ENCODE measurements at regions not wholly inside any gene's neighbourhood (a gene's known extent, or its start where the extent isn't known, plus 50 kb on each side); places are given as distances from the start of the nearest gene placed in this dataset.

GRCh38 chr10:131533846-131534526 is 222.5 kb upstream of the TCERG1L start:
- H3K4me1 ChIP-seq (ENCODE audit: control insufficient read depth, insufficient read depth, low read length) = no peaks in the 10 kb centered on the region
- H3K4me3 ChIP-seq (ENCODE audit: low read length) = no peak overlapping the region
- H3K9ac ChIP-seq (ENCODE audit: low read length) = no peak overlapping the region
- no peaks in the 10 kb centered on the region for H3K27me3 ChIP-seq (ENCODE audit: control insufficient read depth, insufficient read depth, low read length)
- H3K36me3 ChIP-seq (ENCODE audit: control insufficient read depth, insufficient read depth, low read length) = no peaks in the 10 kb centered on the region
- H3K27ac ChIP-seq (ENCODE audit: low read depth, low read length) = no peak overlapping the region

GRCh38 chr10:131534836-131535235 is 223.3 kb upstream of the TCERG1L start:
- no peaks in the 10 kb centered on the region for H3K4me1 ChIP-seq (ENCODE audit: control insufficient read depth, insufficient read depth, low read length)
- no peak overlapping the region for H3K4me3 ChIP-seq (ENCODE audit: low read length)
- no peaks in the 10 kb centered on the region for H3K36me3 ChIP-seq (ENCODE audit: control insufficient read depth, insufficient read depth, low read length)
- H3K9ac ChIP-seq (ENCODE audit: low read length) = no peak overlapping the region
- H3K27ac ChIP-seq (ENCODE audit: low read depth, low read length) = no peak overlapping the region
- no peaks in the 10 kb centered on the region for H3K27me3 ChIP-seq (ENCODE audit: control insufficient read depth, insufficient read depth, low read length)

GRCh38 chr10:131536676-131537075 is 225.2 kb upstream of the TCERG1L start:
- Histone ChIP-seq H3K27me3 (ENCODE audit: control insufficient read depth, insufficient read depth, low read length) (no peaks in the 10 kb centered on the region), H3K27ac (ENCODE audit: low read depth, low read length) (no peak overlapping the region), H3K36me3 (ENCODE audit: control insufficient read depth, insufficient read depth, low read length) (no peaks in the 10 kb centered on the region), H3K4me1 (ENCODE audit: control insufficient read depth, insufficient read depth, low read length) (no peaks in the 10 kb centered on the region), H3K4me3 (ENCODE audit: low read length) (no peak overlapping the region), H3K9ac (ENCODE audit: low read length) (no peak overlapping the region)

- Histone ChIP-seq H3K4me3 (ENCODE audit: low read length) (no peak overlapping the region), H3K4me1 (ENCODE audit: control insufficient read depth, insufficient read depth, low read length) (no peaks in the 10 kb centered on the region), H3K27ac (ENCODE audit: low read depth, low read length) (no peak overlapping the region), H3K27me3 (ENCODE audit: control insufficient read depth, insufficient read depth, low read length) (no peaks in the 10 kb centered on the region), H3K36me3 (ENCODE audit: control insufficient read depth, insufficient read depth, low read length) (no peaks in the 10 kb centered on the region), H3K9ac (ENCODE audit: low read length) (no peak overlapping the region)
Measured at GRCh38 chr10:131537281-131537680, 225.8 kb upstream of the TCERG1L start.

GRCh38 chr10:131544495-131544894 is 233.0 kb upstream of the TCERG1L start:
- Histone ChIP-seq H3K9ac (ENCODE audit: low read length) (no peak overlapping the region), H3K4me3 (ENCODE audit: low read length) (no peak overlapping the region), H3K27me3 (ENCODE audit: control insufficient read depth, insufficient read depth, low read length) (no peaks in the 10 kb centered on the region), H3K4me1 (ENCODE audit: control insufficient read depth, insufficient read depth, low read length) (no peaks in the 10 kb centered on the region), H3K36me3 (ENCODE audit: control insufficient read depth, insufficient read depth, low read length) (no peaks in the 10 kb centered on the region), H3K27ac (ENCODE audit: low read depth, low read length) (no peak overlapping the region)

- Histone ChIP-seq H3K27ac (ENCODE audit: low read depth, low read length) (no peak overlapping the region), H3K4me3 (ENCODE audit: low read length) (no peak overlapping the region), H3K27me3 (ENCODE audit: control insufficient read depth, insufficient read depth, low read length) (no peaks in the 10 kb centered on the region), H3K36me3 (ENCODE audit: control insufficient read depth, insufficient read depth, low read length) (no peaks in the 10 kb centered on the region), H3K9ac (ENCODE audit: low read length) (no peak overlapping the region), H3K4me1 (ENCODE audit: control insufficient read depth, insufficient read depth, low read length) (no peaks in the 10 kb centered on the region)
Measured at GRCh38 chr10:131546086-131546810, 234.7 kb upstream of the TCERG1L start.

- no peaks in the 10 kb centered on the region for H3K36me3 ChIP-seq (ENCODE audit: control insufficient read depth, insufficient read depth, low read length)
- H3K4me3 ChIP-seq (ENCODE audit: low read length) = no peak overlapping the region
- no peaks in the 10 kb centered on the region for H3K27me3 ChIP-seq (ENCODE audit: control insufficient read depth, insufficient read depth, low read length)
- no peak overlapping the region for H3K9ac ChIP-seq (ENCODE audit: low read length)
- H3K27ac ChIP-seq (ENCODE audit: low read depth, low read length) = no peak overlapping the region
- no peaks in the 10 kb centered on the region for H3K4me1 ChIP-seq (ENCODE audit: control insufficient read depth, insufficient read depth, low read length)
Measured at GRCh38 chr10:131547129-131547799, 235.7 kb upstream of the TCERG1L start.

- Histone ChIP-seq H3K27ac (ENCODE audit: low read depth, low read length) (no peak overlapping the region), H3K4me1 (ENCODE audit: control insufficient read depth, insufficient read depth, low read length) (no peaks in the 10 kb centered on the region), H3K27me3 (ENCODE audit: control insufficient read depth, insufficient read depth, low read length) (no peaks in the 10 kb centered on the region)
Measured at GRCh38 chr10:131548176-131548575, 236.7 kb upstream of the TCERG1L start.

GRCh38 chr10:131549116-131549515 is 237.6 kb upstream of the TCERG1L start:
- H3K4me3 ChIP-seq (ENCODE audit: low read length) = no peak overlapping the region
- H3K27ac ChIP-seq (ENCODE audit: low read depth, low read length) = no peak overlapping the region
- no peaks in the 10 kb centered on the region for H3K36me3 ChIP-seq (ENCODE audit: control insufficient read depth, insufficient read depth, low read length)
- H3K27me3 ChIP-seq (ENCODE audit: control insufficient read depth, insufficient read depth, low read length) = no peaks in the 10 kb centered on the region
- H3K9ac ChIP-seq (ENCODE audit: low read length) = no peak overlapping the region
- no peaks in the 10 kb centered on the region for H3K4me1 ChIP-seq (ENCODE audit: control insufficient read depth, insufficient read depth, low read length)

More at GRCh38 chr10:131548176-131548575, 236.7 kb upstream of the TCERG1L start:
- no peak overlapping the region for H3K4me3 ChIP-seq (ENCODE audit: low read length)
- no peak overlapping the region for H3K9ac ChIP-seq (ENCODE audit: low read length)
- H3K36me3 ChIP-seq (ENCODE audit: control insufficient read depth, insufficient read depth, low read length) = no peaks in the 10 kb centered on the region

GRCh38 chr10:131553121-131553520 is 241.6 kb upstream of the TCERG1L start:
- Histone ChIP-seq H3K27me3 (ENCODE audit: control insufficient read depth, insufficient read depth, low read length) (no peaks in the 10 kb centered on the region), H3K27ac (ENCODE audit: low read depth, low read length) (no peak overlapping the region), H3K4me3 (ENCODE audit: low read length) (no peak overlapping the region), H3K36me3 (ENCODE audit: control insufficient read depth, insufficient read depth, low read length) (no peaks in the 10 kb centered on the region), H3K4me1 (ENCODE audit: control insufficient read depth, insufficient read depth, low read length) (no peaks in the 10 kb centered on the region), H3K9ac (ENCODE audit: low read length) (no peak overlapping the region)

GRCh38 chr10:131553581-131553980 is 242.1 kb upstream of the TCERG1L start:
- Histone ChIP-seq H3K9ac (ENCODE audit: low read length) (no peak overlapping the region), H3K4me3 (ENCODE audit: low read length) (no peak overlapping the region), H3K36me3 (ENCODE audit: control insufficient read depth, insufficient read depth, low read length) (no peaks in the 10 kb centered on the region), H3K27me3 (ENCODE audit: control insufficient read depth, insufficient read depth, low read length) (no peaks in the 10 kb centered on the region), H3K27ac (ENCODE audit: low read depth, low read length) (no peak overlapping the region), H3K4me1 (ENCODE audit: control insufficient read depth, insufficient read depth, low read length) (no peaks in the 10 kb centered on the region)

- no peaks in the 10 kb centered on the region for H3K4me1 ChIP-seq (ENCODE audit: control insufficient read depth, insufficient read depth, low read length)
- no peak overlapping the region for H3K4me3 ChIP-seq (ENCODE audit: low read length)
- H3K36me3 ChIP-seq (ENCODE audit: control insufficient read depth, insufficient read depth, low read length) = no peaks in the 10 kb centered on the region
- no peaks in the 10 kb centered on the region for H3K27me3 ChIP-seq (ENCODE audit: control insufficient read depth, insufficient read depth, low read length)
- H3K27ac ChIP-seq (ENCODE audit: low read depth, low read length) = no peak overlapping the region
- no peak overlapping the region for H3K9ac ChIP-seq (ENCODE audit: low read length)
Measured at GRCh38 chr10:131554821-131555220, 243.3 kb upstream of the TCERG1L start.

Measured in rectal smooth muscle tissue (tissue), 1 donor.